HFFc6 (cell line): ENCODE measurements at regions not wholly inside any gene's neighbourhood (a gene's known extent, or its start where the extent isn't known, plus 50 kb on each side); places are given as distances from the start of the nearest gene placed in this dataset.

ENCODE experiments used
- DNase-seq: peaks from one replicate; pipeline ENCODE4 v3.0.0-alpha.2; 2018
- H3K27ac Mint-ChIP-seq: 2 replicates; pipeline ENCODE4 v1.8.0; 2020; ENCODE audit warnings: mild to moderate bottlenecking, mixed read lengths
- H3K27me3 Mint-ChIP-seq: 2 replicates; pipeline ENCODE4 v1.8.0; 2021; ENCODE audit warnings: mild to moderate bottlenecking, moderate library complexity, mixed read lengths; ENCODE audit not compliant: insufficient read depth
- H3K36me3 Mint-ChIP-seq: 2 replicates; pipeline ENCODE4 v1.8.0; 2021; ENCODE audit warnings: low read depth, mixed read lengths
- H3K4me1 Mint-ChIP-seq: 2 replicates; pipeline ENCODE4 v1.8.0; 2020; ENCODE audit warnings: low read depth, mixed read lengths
- H3K4me3 Mint-ChIP-seq: 2 replicates; pipeline ENCODE4 v1.8.0; 2020; ENCODE audit warnings: mild to moderate bottlenecking, moderate library complexity, mixed read lengths
- H3K9me3 Mint-ChIP-seq: 2 replicates; pipeline ENCODE4 v1.8.0; 2020; ENCODE audit warnings: mild to moderate bottlenecking, mixed read lengths
- TF ChIP-seq, protein P1 (sequence below): fragments of 200-600 bp; sonication (generic); IDR thresholded peaks from 2 replicates; pipeline ENCODE4 v1.5.0; 2021; ENCODE audit warnings: antibody characterized with exemption, mild to moderate bottlenecking

DNA sequence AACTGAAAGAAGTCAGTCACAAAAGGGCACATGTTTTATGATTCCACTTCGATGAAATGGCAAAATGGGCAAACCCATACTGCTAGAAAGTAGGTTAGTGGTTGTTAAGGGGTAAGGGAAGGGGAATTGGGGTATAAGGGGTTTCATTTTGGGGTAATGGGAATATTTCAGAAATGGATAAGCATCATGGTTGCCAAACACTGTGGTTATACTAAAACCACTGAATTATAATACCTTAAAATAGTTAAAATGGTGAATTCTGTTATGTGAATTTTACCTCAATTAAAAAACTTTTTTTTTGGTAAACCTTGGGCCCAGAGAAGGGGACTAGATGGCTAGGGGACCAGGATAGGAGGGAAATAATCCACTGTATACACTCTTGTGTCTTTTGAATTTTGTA lies 52.3 kb upstream of the BHLHE40 start:
- Mint-ChIP-seq H3K27me3 (no peaks in the 10 kb centered on the region), H3K9me3 (no peaks in the 10 kb centered on the region), H3K4me1 (peaks cover 9% of the 10 kb centered on the region), H3K36me3 (no peaks in the 10 kb centered on the region), H3K4me3 (no peak overlapping the region), H3K27ac (no peak overlapping the region)
- TF ChIP-seq, protein P1, sequence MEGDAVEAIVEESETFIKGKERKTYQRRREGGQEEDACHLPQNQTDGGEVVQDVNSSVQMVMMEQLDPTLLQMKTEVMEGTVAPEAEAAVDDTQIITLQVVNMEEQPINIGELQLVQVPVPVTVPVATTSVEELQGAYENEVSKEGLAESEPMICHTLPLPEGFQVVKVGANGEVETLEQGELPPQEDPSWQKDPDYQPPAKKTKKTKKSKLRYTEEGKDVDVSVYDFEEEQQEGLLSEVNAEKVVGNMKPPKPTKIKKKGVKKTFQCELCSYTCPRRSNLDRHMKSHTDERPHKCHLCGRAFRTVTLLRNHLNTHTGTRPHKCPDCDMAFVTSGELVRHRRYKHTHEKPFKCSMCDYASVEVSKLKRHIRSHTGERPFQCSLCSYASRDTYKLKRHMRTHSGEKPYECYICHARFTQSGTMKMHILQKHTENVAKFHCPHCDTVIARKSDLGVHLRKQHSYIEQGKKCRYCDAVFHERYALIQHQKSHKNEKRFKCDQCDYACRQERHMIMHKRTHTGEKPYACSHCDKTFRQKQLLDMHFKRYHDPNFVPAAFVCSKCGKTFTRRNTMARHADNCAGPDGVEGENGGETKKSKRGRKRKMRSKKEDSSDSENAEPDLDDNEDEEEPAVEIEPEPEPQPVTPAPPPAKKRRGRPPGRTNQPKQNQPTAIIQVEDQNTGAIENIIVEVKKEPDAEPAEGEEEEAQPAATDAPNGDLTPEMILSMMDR: no peak
- DNase-seq: no peak

- no peak overlapping the region for H3K27ac Mint-ChIP-seq
- no peaks in the 10 kb centered on the region for H3K27me3 Mint-ChIP-seq
- TF ChIP-seq, protein P1: no peak
- H3K9me3 Mint-ChIP-seq: no peaks in the 10 kb centered on the region
- DNase-seq: no peak
- no peaks in the 10 kb centered on the region for H3K36me3 Mint-ChIP-seq
- H3K4me3 Mint-ChIP-seq: no peak overlapping the region
- H3K4me1 Mint-ChIP-seq: peaks cover 9% of the 10 kb centered on the region
Measured at GRCh38 chr3:4928277-4928789, 50.9 kb upstream of the BHLHE40 start.
